ENCODE measurements at regions not wholly inside any gene's neighbourhood (a gene's known extent, or its start where the extent isn't known, plus 50 kb on each side); places are given as distances from the start of the nearest gene placed in this dataset.

GRCh38 chr1:17948594-17948993, 159.0 kb upstream of the IGSF21 start:
- TF ChIP-seq EZH2 (IDR thresholded peaks at IDR 0.05) (no peak), POLR2AphosphoS5 (IDR thresholded peaks at IDR 0.05; ENCODE audit: borderline replicate concordance, low read depth, low read length) (no peak), FOXP2 (optimal IDR thresholded peaks at IDR 0.05; ENCODE audit: control extremely low read depth, extremely low read length, insufficient read depth) (no peak)
